Liver (tissue), 8 donors: ENCODE measurements at regions not wholly inside any gene's neighbourhood (a gene's known extent, or its start where the extent isn't known, plus 50 kb on each side); places are given as distances from the start of the nearest gene placed in this dataset.

Experiments used
- DNase-seq: peaks from one replicate; pipeline ENCODE4 v3.0.0-alpha.2; 2017; ENCODE audit warnings: low spot score
- H3K27ac ChIP-seq, 2 donors: one replicate each; pipeline ENCODE4 v1.7.0; 2013; ENCODE audit warnings: inconsistent platforms in 2 of 2, low read length in 2 of 2, control low read depth in 1 of 2, low read depth in 1 of 2, mild to moderate bottlenecking in 1 of 2
- H3K27me3 ChIP-seq, 4 donors: one replicate each; pipeline versions ENCODE4 v1.6.1 to v1.7.0; 2013; ENCODE audit warnings: low read length in 3 of 4, inconsistent platforms in 1 of 4, mild to moderate bottlenecking in 1 of 4, moderate library complexity in 1 of 4; ENCODE audit not compliant: control insufficient read depth in 4 of 4, insufficient read depth in 4 of 4
- H3K36me3 ChIP-seq, 4 donors: one replicate each; pipeline versions ENCODE4 v1.6.1 to v1.7.0; 2013; ENCODE audit warnings: low read length in 3 of 4, mild to moderate bottlenecking in 3 of 4, low read depth in 1 of 4, moderate library complexity in 1 of 4; ENCODE audit not compliant: control insufficient read depth in 4 of 4, insufficient read depth in 3 of 4
- H3K4me1 ChIP-seq, 4 donors: one replicate each; pipeline versions ENCODE4 v1.6.1 to v1.7.0; 2013; ENCODE audit warnings: low read length in 3 of 4, mild to moderate bottlenecking in 3 of 4, moderate library complexity in 1 of 4; ENCODE audit not compliant: control insufficient read depth in 4 of 4, insufficient read depth in 4 of 4
- H3K4me3 ChIP-seq, 3 donors: one replicate each; pipeline versions ENCODE4 v1.6.1 to v1.7.0; 2013; ENCODE audit warnings: low read length in 3 of 3, control low read depth in 1 of 3, low read depth in 1 of 3, mild to moderate bottlenecking in 1 of 3
- H3K9ac ChIP-seq, 2 donors: one replicate each; pipeline ENCODE4 v1.7.0; 2013; ENCODE audit warnings: low read length in 2 of 2, mild to moderate bottlenecking in 2 of 2, moderate library complexity in 2 of 2, control low read depth in 1 of 2, low read depth in 1 of 2
- H3K9me3 ChIP-seq, 4 donors: one replicate each; pipeline versions ENCODE4 v1.6.1 to v1.7.0; 2013; ENCODE audit warnings: low read length in 3 of 4; ENCODE audit not compliant: control insufficient read depth in 4 of 4
- ATF3 ChIP-seq: IDR thresholded peaks from 2 replicates; pipeline ENCODE4 v1.6.1; 2016; ENCODE audit warnings: antibody characterized with exemption
- CTCF ChIP-seq: fragments of 150-350 bp; IDR thresholded peaks from 2 replicates; pipeline ENCODE4 v1.5.1; 2017; ENCODE audit warnings: improper control_type of control experiment, low read depth, low read length; ENCODE audit not compliant: missing input control
- EGR1 ChIP-seq, 2 donors: IDR thresholded peaks; 2 replicates each; pipeline ENCODE4 v1.6.1; 2016 to 2018; ENCODE audit warnings: antibody characterized with exemption in 2 of 2, low read depth in 2 of 2
- FOXA1 ChIP-seq: IDR thresholded peaks from 2 replicates; pipeline ENCODE4 v1.6.1; 2016; ENCODE audit warnings: antibody characterized with exemption
- FOXA2 ChIP-seq: IDR thresholded peaks from 2 replicates; pipeline ENCODE4 v1.6.1; 2016; ENCODE audit warnings: antibody characterized with exemption
- GABPA ChIP-seq, 2 donors: IDR thresholded peaks in 1 of 2; conservative IDR thresholded peaks in 1 of 2; 2 replicates each; pipeline ENCODE4 v1.6.1; 2016; ENCODE audit warnings: antibody characterized with exemption in 2 of 2, mild to moderate bottlenecking in 1 of 2, moderate library complexity in 1 of 2
- HNF4A ChIP-seq, 2 donors: conservative IDR thresholded peaks; 2 replicates each; pipeline ENCODE4 v1.6.1; 2016; ENCODE audit warnings: antibody characterized with exemption in 2 of 2, mild to moderate bottlenecking in 2 of 2
- HNF4G ChIP-seq: IDR thresholded peaks from 2 replicates; pipeline ENCODE4 v1.6.1; 2016; ENCODE audit warnings: antibody characterized with exemption
- JUND ChIP-seq, 2 donors: IDR thresholded peaks; 2 replicates each; pipeline ENCODE4 v1.6.1; 2016; ENCODE audit warnings: antibody characterized with exemption in 2 of 2
- MAX ChIP-seq: IDR thresholded peaks from 2 replicates; pipeline ENCODE4 v1.6.1; 2016; ENCODE audit warnings: antibody characterized with exemption
- NR2F2 ChIP-seq: IDR thresholded peaks from 2 replicates; pipeline ENCODE4 v1.6.1; 2016; ENCODE audit warnings: antibody characterized with exemption
- RAD21 ChIP-seq, 2 donors: IDR thresholded peaks; 2 replicates each; pipeline ENCODE4 v1.6.1; 2016; ENCODE audit warnings: antibody characterized with exemption in 2 of 2, mild to moderate bottlenecking in 2 of 2
- REST ChIP-seq: IDR thresholded peaks from 2 replicates; pipeline ENCODE4 v1.6.1; 2016; ENCODE audit warnings: antibody characterized with exemption, mild to moderate bottlenecking
- RXRA ChIP-seq, 2 donors: IDR thresholded peaks; 2 replicates each; pipeline ENCODE4 v1.6.1; 2017 to 2018; ENCODE audit warnings: antibody characterized with exemption in 2 of 2, mild to moderate bottlenecking in 1 of 2
- SP1 ChIP-seq: IDR thresholded peaks from 2 replicates; pipeline ENCODE4 v1.6.1; 2018; ENCODE audit warnings: antibody characterized with exemption, mild to moderate bottlenecking
- TAF1 ChIP-seq: conservative IDR thresholded peaks from 2 replicates; pipeline ENCODE4 v1.6.1; 2016; ENCODE audit warnings: antibody characterized with exemption, mild to moderate bottlenecking
- YY1 ChIP-seq: IDR thresholded peaks from 2 replicates; pipeline ENCODE4 v1.6.1; 2016; ENCODE audit warnings: antibody characterized with exemption, mild to moderate bottlenecking
- ZBTB33 ChIP-seq: IDR thresholded peaks from 2 replicates; pipeline ENCODE4 v1.6.1; 2016; ENCODE audit warnings: antibody characterized with exemption
- WGBS: extraction: QIAGEN DNeasy Blood & Tissue Kit; methylation state at CpG from one replicate; pipeline ENCODE4 v1.1.7; 2013; 5-methylcytosine and 5-hydroxymethylcytosine counted together
- donor health status: healthy.
- donor health status: healthy.
- donor health status: healthy.
- donor health status: healthy.
- donor health status: healthy.

GRCh38 chr2:5036256-5036655, 655.9 kb upstream of the SOX11 start:
- no peak for DNase-seq
- no peaks in the 10 kb centered on the region for H3K4me1 ChIP-seq
- 75% methylated on average over 4 of the region's 4 CpGs for WGBS
- H3K27me3 ChIP-seq, result no peaks in the 10 kb centered on the region
- H3K36me3 ChIP-seq, result no peaks in the 10 kb centered on the region
- no peaks in the 10 kb centered on the region for H3K9me3 ChIP-seq
- no peak for TF ChIP-seq SP1
- TF ChIP-seq RXRA (IDR thresholded peaks at IDR 0.05), result no peak
- no peak for TF ChIP-seq FOXA2
- TF ChIP-seq HNF4A (conservative IDR thresholded peaks at IDR 0.05), result no peak
- no peak for TF ChIP-seq NR2F2
- TF ChIP-seq YY1, result no peak
- TF ChIP-seq MAX, result no peak
- no peak for TF ChIP-seq REST
- TF ChIP-seq FOXA1, result no peak
- no peak for TF ChIP-seq EGR1 (IDR thresholded peaks at IDR 0.05; ENCODE audit: low read depth in 2 of 2)
- TF ChIP-seq RAD21 (IDR thresholded peaks at IDR 0.05), result no peak
- TF ChIP-seq ATF3, result no peak
- TF ChIP-seq CTCF, result no peak
- TF ChIP-seq TAF1, result no peak
- no peak for TF ChIP-seq JUND (IDR thresholded peaks at IDR 0.05)
- no peak for TF ChIP-seq HNF4G
- TF ChIP-seq ZBTB33, result no peak
- no peak for TF ChIP-seq GABPA (IDR thresholded peaks at IDR 0.05 in 1 of 2, conservative IDR thresholded peaks at IDR 0.05 in 1 of 2)
- no peak overlapping the region for H3K9ac ChIP-seq
- H3K27ac ChIP-seq, result no peak overlapping the region
- no peak overlapping the region for H3K4me3 ChIP-seq
